ENCODE measurements at regions not wholly inside any gene's neighbourhood (a gene's known extent, or its start where the extent isn't known, plus 50 kb on each side); places are given as distances from the start of the nearest gene placed in this dataset.
A peak's percentile ranks its signal among the peaks of the same experiment; 100 is the strongest.

DNA sequence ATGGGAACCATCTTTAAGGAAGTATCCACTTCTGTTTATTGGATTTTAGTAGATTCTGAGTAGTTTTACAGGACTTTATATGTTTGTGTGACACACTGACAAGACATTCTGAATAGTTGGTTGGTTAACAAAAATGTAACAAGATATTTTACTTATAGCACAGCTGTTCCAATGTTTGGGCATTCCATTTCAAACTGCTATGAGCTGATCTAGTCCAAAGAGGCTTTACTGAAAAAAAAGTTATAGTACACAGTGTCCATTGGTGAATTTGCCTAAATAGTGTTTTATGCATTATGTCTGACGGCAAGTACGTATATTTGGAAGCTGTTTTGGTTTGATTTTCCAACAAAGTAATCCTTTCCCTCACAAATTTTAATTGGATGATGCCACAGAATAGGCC, 99.1 kb downstream of the SAMD9 start:
- Histone ChIP-seq H3K9me3 (ENCODE audit: insufficient read depth, low read depth, low read length) (no peaks in the 10 kb centered on the region), H3K9ac (ENCODE audit: low read depth, low read length, poor library complexity, severe bottlenecking) (no peak overlapping the region), H2AFZ (ENCODE audit: low read length) (peak overlapping the region; percentile 81), H3K27me3 (ENCODE audit: insufficient read depth, low read length, poor library complexity, severe bottlenecking) (no peaks in the 10 kb centered on the region), H3K9me2 (replicated peaks; ENCODE audit: low read depth, low read length) (no peaks in the 10 kb centered on the region), H3K79me2 (ENCODE audit: insufficient read depth, low read length) (no peaks in the 10 kb centered on the region), H4K20me1 (ENCODE audit: insufficient read depth, low read length, poor library complexity, severe bottlenecking) (no peaks in the 10 kb centered on the region), H3K4me2 (ENCODE audit: low read depth, low read length, poor library complexity, severe bottlenecking) (no peak overlapping the region), H3K36me3 (ENCODE audit: insufficient read depth, low read length) (no peaks in the 10 kb centered on the region), H3K4me1 (ENCODE audit: insufficient read depth, low read length, poor library complexity, severe bottlenecking) (peaks cover 48% of the 10 kb centered on the region), H3K4me3 (ENCODE audit: low read length, poor library complexity, severe bottlenecking) (no peak overlapping the region), H3F3A (ENCODE audit: low read depth) (peaks cover 6% of the 10 kb centered on the region; the same call in 1 of the 2 replicates)
- TF ChIP-seq, protein P1, sequence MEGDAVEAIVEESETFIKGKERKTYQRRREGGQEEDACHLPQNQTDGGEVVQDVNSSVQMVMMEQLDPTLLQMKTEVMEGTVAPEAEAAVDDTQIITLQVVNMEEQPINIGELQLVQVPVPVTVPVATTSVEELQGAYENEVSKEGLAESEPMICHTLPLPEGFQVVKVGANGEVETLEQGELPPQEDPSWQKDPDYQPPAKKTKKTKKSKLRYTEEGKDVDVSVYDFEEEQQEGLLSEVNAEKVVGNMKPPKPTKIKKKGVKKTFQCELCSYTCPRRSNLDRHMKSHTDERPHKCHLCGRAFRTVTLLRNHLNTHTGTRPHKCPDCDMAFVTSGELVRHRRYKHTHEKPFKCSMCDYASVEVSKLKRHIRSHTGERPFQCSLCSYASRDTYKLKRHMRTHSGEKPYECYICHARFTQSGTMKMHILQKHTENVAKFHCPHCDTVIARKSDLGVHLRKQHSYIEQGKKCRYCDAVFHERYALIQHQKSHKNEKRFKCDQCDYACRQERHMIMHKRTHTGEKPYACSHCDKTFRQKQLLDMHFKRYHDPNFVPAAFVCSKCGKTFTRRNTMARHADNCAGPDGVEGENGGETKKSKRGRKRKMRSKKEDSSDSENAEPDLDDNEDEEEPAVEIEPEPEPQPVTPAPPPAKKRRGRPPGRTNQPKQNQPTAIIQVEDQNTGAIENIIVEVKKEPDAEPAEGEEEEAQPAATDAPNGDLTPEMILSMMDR (conservative IDR thresholded peaks at IDR 0.05; ENCODE audit: low read length) = no peak
- no peak for TF ChIP-seq EZH2phosphoT487 (IDR thresholded peaks at IDR 0.05; ENCODE audit: borderline replicate concordance)

- peaks cover 48% of the 10 kb centered on the region for H3K4me1 ChIP-seq (ENCODE audit: insufficient read depth, low read length, poor library complexity, severe bottlenecking)
- H3K27me3 ChIP-seq (ENCODE audit: insufficient read depth, low read length, poor library complexity, severe bottlenecking) = no peaks in the 10 kb centered on the region
- peak overlapping the region; percentile 68 for H3K9ac ChIP-seq (ENCODE audit: low read depth, low read length, poor library complexity, severe bottlenecking)
- no peaks in the 10 kb centered on the region for H3K9me2 ChIP-seq (replicated peaks; ENCODE audit: low read depth, low read length)
- H3K79me2 ChIP-seq (ENCODE audit: insufficient read depth, low read length) = no peaks in the 10 kb centered on the region
- peaks cover 6% of the 10 kb centered on the region; the same call in 1 of the 2 replicates for H3F3A ChIP-seq (ENCODE audit: low read depth)
- H3K4me3 ChIP-seq (ENCODE audit: low read length, poor library complexity, severe bottlenecking) = peak overlapping the region; percentile 9
- no peaks in the 10 kb centered on the region for H4K20me1 ChIP-seq (ENCODE audit: insufficient read depth, low read length, poor library complexity, severe bottlenecking)
- H2AFZ ChIP-seq (ENCODE audit: low read length) = peak overlapping the region; percentile 70
- H3K4me2 ChIP-seq (ENCODE audit: low read depth, low read length, poor library complexity, severe bottlenecking) = peak overlapping the region; percentile 83
- TF ChIP-seq, protein P1 (conservative IDR thresholded peaks at IDR 0.05; ENCODE audit: low read length) = no peak
- no peak for TF ChIP-seq EZH2phosphoT487 (IDR thresholded peaks at IDR 0.05; ENCODE audit: borderline replicate concordance)
- H3K9me3 ChIP-seq (ENCODE audit: insufficient read depth, low read depth, low read length) = no peaks in the 10 kb centered on the region
- no peaks in the 10 kb centered on the region for H3K36me3 ChIP-seq (ENCODE audit: insufficient read depth, low read length)
Measured at GRCh38 chr7:93016681-93017381, 100.9 kb downstream of the SAMD9 start.

- Histone ChIP-seq H2AFZ (ENCODE audit: low read length) (peak overlapping the region; percentile 70), H3K4me1 (ENCODE audit: insufficient read depth, low read length, poor library complexity, severe bottlenecking) (peaks cover 48% of the 10 kb centered on the region)
Measured at GRCh38 chr7:93015779-93016481, 101.8 kb downstream of the SAMD9 start.

More at GRCh38 chr7:93015779-93016481, 101.8 kb downstream of the SAMD9 start:
- Histone ChIP-seq H4K20me1 (ENCODE audit: insufficient read depth, low read length, poor library complexity, severe bottlenecking) (no peaks in the 10 kb centered on the region), H3K4me3 (ENCODE audit: low read length, poor library complexity, severe bottlenecking) (peak overlapping the region; percentile 66), H3K27me3 (ENCODE audit: insufficient read depth, low read length, poor library complexity, severe bottlenecking) (no peaks in the 10 kb centered on the region), H3K4me2 (ENCODE audit: low read depth, low read length, poor library complexity, severe bottlenecking) (peak overlapping the region; percentile 83), H3K9me2 (replicated peaks; ENCODE audit: low read depth, low read length) (no peaks in the 10 kb centered on the region), H3K36me3 (ENCODE audit: insufficient read depth, low read length) (no peaks in the 10 kb centered on the region), H3K9me3 (ENCODE audit: insufficient read depth, low read depth, low read length) (no peaks in the 10 kb centered on the region), H3F3A (ENCODE audit: low read depth) (peaks cover 6% of the 10 kb centered on the region; the same call in 1 of the 2 replicates), H3K9ac (ENCODE audit: low read depth, low read length, poor library complexity, severe bottlenecking) (peak overlapping the region; percentile 68), H3K79me2 (ENCODE audit: insufficient read depth, low read length) (no peaks in the 10 kb centered on the region)
- TF ChIP-seq, protein P1 (conservative IDR thresholded peaks at IDR 0.05; ENCODE audit: low read length) = no peak

Measured in Loucy (cell line).